Activated naive CD8-positive, alpha-beta T cell (primary cell): ENCODE measurements at regions not wholly inside any gene's neighbourhood (a gene's known extent, or its start where the extent isn't known, plus 50 kb on each side); places are given as distances from the start of the nearest gene placed in this dataset.

Experiments
- H3K27ac Mint-ChIP-seq: one replicate; pipeline ENCODE4 v1.8.0; 2021; ENCODE audit warnings: mixed read lengths
- H3K27me3 Mint-ChIP-seq: one replicate; pipeline ENCODE4 v1.8.0; 2021; ENCODE audit warnings: mixed read lengths
- H3K36me3 Mint-ChIP-seq: one replicate; pipeline ENCODE4 v1.8.0; 2021; ENCODE audit warnings: mixed read lengths
- H3K4me1 Mint-ChIP-seq: one replicate; pipeline ENCODE4 v1.8.0; 2021; ENCODE audit warnings: low read depth, mixed read lengths
- H3K4me3 Mint-ChIP-seq: one replicate; pipeline ENCODE4 v1.8.0; 2021; ENCODE audit warnings: mild to moderate bottlenecking, mixed read lengths
- H3K9me3 Mint-ChIP-seq: one replicate; pipeline ENCODE4 v1.8.0; 2021; ENCODE audit warnings: low read depth, mixed read lengths

DNA sequence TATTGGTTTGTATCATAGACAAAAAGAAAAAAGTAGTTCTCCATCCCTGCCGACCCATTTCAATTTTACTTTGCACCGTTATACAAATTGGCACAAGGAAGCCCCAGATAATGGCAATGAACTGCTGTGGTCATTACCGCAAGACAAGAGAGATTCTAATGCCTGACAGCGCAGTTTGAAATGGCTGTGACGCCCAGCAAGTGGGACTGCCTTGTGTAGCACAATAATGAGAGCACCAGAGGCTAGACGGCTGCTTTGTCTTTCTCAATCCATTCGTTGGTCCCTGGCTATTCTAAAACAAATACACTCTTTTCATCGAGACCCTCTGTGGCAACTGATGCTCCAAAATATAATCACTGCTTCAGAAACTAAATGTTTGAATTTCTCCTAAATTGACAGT lies 192.4 kb upstream of the NEIL3 start:
- H3K27ac Mint-ChIP-seq: no peak overlapping the region
- no peaks in the 10 kb centered on the region for H3K27me3 Mint-ChIP-seq
- no peaks in the 10 kb centered on the region for H3K4me1 Mint-ChIP-seq
- H3K9me3 Mint-ChIP-seq: peaks cover 9% of the 10 kb centered on the region
- H3K36me3 Mint-ChIP-seq: no peaks in the 10 kb centered on the region
- no peak overlapping the region for H3K4me3 Mint-ChIP-seq

DNA sequence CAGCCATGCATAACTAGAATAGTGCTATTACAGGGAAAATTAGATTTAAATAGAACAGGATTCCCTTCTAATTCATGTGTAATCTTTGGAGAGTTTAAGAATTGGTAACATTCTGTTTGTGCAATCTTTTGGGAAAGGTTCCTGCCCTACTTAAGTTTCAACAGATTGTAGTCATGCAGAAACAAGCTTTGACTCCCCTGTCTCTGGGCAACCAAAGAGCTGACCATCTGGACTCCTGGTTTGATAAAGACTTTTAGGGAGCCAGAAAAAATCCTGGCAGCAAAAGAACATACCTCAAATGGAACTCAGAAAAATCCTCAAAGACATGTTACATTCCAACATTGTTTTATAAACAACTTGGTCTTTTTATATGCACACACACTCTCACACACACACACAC lies 191.1 kb upstream of the NEIL3 start:
- Mint-ChIP-seq H3K4me3 (no peak overlapping the region), H3K27ac (no peak overlapping the region), H3K9me3 (peaks cover 3% of the 10 kb centered on the region), H3K27me3 (no peaks in the 10 kb centered on the region), H3K36me3 (no peaks in the 10 kb centered on the region), H3K4me1 (no peaks in the 10 kb centered on the region)

DNA sequence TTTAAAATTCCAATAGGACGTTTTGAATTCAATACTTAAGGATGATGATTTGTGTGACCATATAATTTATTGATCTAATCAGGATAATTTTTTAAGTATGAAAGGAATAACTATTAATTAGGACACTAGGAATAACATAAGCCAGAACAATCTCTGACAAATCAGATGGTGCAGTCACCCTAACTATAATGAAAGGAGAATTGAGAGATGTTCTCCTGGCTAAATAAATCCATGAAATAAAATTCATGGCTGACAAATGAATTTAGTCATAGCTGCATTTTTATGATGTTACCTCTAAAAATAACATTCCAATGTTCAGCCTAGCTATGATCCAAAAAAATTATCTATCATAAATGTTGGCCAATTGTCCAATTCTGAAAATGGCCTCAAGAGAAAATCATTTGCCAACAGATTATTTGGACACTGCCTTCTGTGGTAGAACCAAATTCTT lies 190.6 kb upstream of the NEIL3 start:
- Mint-ChIP-seq H3K9me3 (peaks cover 3% of the 10 kb centered on the region), H3K36me3 (no peaks in the 10 kb centered on the region), H3K27me3 (no peaks in the 10 kb centered on the region), H3K4me1 (no peaks in the 10 kb centered on the region), H3K27ac (no peak overlapping the region), H3K4me3 (no peak overlapping the region)

DNA sequence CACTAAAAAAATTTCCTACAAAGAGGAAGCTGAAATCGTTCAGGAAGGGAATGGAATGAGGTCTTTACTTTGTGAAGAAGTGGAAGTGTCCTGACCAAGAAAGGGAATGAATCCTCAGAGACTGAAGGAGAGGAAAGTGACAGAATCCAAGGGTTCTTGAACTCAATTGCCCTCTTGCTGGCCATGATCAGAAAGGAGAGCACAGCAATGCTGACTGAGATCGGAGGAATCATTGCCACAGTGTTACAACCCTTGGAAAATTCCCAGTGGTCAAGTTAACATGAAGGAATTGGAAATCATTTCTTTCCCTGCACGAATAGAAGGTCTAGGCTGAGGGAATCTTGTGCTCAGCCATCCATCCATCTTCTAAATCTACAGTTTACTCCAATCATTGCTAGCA lies 190.0 kb upstream of the NEIL3 start:
- H3K4me3 Mint-ChIP-seq: no peak overlapping the region
- no peaks in the 10 kb centered on the region for H3K36me3 Mint-ChIP-seq
- H3K4me1 Mint-ChIP-seq: no peaks in the 10 kb centered on the region
- H3K27me3 Mint-ChIP-seq: no peaks in the 10 kb centered on the region
- H3K27ac Mint-ChIP-seq: no peak overlapping the region
- peaks cover 3% of the 10 kb centered on the region for H3K9me3 Mint-ChIP-seq

DNA sequence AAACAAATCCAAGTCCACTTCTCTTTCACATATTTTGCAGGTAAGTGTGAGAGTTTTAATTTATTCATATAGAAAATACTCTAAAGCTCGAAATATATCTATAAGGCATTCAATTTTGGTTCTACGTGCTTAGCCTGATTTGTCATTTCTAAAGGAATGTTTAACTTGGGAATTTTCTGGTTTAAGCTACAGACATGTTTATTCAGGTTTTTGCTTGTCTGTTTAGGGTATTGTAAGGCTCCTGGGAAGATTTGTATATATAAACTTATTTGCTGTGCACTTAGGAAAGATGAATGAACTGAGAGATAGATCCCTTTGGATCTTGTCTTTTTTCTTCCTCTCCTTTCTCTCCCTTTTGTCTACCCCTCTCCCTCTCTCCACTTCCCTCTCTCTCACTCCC lies 185.9 kb upstream of the NEIL3 start:
- no peaks in the 10 kb centered on the region for H3K4me1 Mint-ChIP-seq
- no peaks in the 10 kb centered on the region for H3K36me3 Mint-ChIP-seq
- peaks cover 13% of the 10 kb centered on the region for H3K9me3 Mint-ChIP-seq
- no peak overlapping the region for H3K27ac Mint-ChIP-seq
- no peaks in the 10 kb centered on the region for H3K27me3 Mint-ChIP-seq
- H3K4me3 Mint-ChIP-seq: no peak overlapping the region

DNA sequence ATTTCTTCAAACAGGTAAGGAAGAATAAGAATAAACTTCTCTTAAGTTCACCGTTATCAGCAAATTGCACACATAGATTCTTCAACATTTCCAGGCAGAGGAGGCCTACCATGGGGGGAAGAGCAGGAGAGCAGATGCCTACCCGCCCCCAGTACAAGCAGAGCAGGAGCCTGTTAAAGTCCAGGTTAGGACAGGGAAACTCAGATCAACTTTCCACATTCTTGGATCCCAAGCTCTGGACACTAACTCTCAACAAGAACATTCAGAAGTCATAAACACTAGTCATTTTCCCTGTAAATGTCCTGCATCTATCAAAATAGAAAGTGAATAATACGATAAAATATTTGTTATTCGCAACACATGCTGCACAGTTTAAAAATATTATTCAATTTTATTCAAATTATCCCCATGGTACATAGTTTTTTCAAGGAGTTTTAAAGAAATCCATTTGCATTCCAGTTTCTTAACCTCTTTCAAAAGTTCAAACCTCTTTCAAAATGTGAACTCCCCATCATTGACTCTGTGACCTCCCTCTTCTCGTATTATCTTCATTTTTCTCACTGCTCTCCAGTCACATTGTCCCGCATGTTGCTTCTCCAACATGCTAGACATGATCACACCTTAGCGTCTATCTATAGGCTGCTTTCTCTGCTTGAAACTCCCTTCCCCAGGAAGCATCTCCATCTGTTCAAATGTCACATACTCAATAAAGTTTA lies 185.2 kb upstream of the NEIL3 start:
- Mint-ChIP-seq H3K4me3 (no peak overlapping the region), H3K9me3 (peaks cover 17% of the 10 kb centered on the region), H3K36me3 (no peaks in the 10 kb centered on the region), H3K27ac (no peak overlapping the region), H3K4me1 (no peaks in the 10 kb centered on the region), H3K27me3 (no peaks in the 10 kb centered on the region)

DNA sequence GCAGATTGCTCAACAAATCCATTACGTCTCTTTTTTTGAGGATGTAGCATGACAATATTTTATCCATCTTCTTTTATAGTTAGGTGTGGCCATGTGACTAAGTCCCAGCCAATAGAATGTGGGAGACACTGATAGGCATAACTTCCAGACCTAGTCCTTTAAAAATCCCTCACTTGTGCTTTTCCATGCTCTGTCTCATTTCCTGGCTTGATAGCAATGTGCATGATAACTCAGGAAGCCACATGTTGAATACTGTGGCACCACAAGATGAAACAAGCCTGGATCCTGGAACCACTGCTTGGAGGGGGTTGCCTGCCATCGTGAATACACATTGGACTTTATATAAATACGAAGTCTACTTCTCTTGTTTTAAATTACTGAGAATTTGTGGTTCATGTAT lies 184.0 kb upstream of the NEIL3 start:
- Mint-ChIP-seq H3K9me3 (peaks cover 23% of the 10 kb centered on the region), H3K27ac (no peak overlapping the region), H3K36me3 (no peaks in the 10 kb centered on the region), H3K4me3 (no peak overlapping the region), H3K27me3 (no peaks in the 10 kb centered on the region), H3K4me1 (no peaks in the 10 kb centered on the region)

DNA sequence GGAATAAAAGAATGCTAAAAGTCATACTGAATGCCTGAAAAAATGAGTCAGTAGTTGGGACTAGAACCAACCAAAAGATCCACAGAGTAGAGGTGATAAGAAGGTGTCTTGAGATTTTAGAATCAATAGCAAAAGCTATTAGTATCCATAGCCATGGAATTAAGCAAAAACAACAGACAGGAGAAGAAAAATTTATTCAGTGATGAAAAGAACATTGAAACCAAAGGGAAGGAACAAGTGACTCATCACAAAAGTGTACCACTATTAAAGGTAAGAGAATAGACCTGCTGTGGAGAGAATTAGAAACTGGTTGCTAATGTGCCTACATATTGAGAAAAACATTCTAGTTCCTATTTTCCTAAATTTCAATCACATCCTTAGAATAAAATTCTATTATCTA lies 182.0 kb upstream of the NEIL3 start:
- Mint-ChIP-seq H3K27me3 (no peaks in the 10 kb centered on the region), H3K4me1 (no peaks in the 10 kb centered on the region), H3K27ac (no peak overlapping the region), H3K36me3 (no peaks in the 10 kb centered on the region), H3K9me3 (peaks cover 22% of the 10 kb centered on the region), H3K4me3 (no peak overlapping the region)

DNA sequence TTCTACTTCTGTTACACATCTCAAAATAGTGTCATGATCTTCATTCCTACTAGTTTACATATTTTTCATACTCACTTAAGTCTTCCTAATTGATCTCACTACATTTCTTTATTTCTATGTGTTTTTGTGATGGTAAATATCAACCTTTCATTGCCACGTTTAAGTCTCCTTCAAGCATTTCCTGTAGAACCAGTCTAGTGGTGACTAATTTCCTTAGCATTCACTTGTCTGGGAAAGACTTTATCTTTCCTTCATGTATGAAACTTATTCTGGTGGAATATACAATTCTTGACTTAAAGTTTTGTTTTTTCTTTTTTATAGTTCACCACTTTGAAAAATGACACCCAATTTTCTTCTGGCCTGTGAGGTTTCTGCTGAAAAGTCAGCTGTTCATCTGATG lies 181.4 kb upstream of the NEIL3 start:
- Mint-ChIP-seq H3K9me3 (peaks cover 22% of the 10 kb centered on the region), H3K27me3 (no peaks in the 10 kb centered on the region), H3K36me3 (no peaks in the 10 kb centered on the region), H3K27ac (no peak overlapping the region), H3K4me1 (no peaks in the 10 kb centered on the region), H3K4me3 (no peak overlapping the region)

DNA sequence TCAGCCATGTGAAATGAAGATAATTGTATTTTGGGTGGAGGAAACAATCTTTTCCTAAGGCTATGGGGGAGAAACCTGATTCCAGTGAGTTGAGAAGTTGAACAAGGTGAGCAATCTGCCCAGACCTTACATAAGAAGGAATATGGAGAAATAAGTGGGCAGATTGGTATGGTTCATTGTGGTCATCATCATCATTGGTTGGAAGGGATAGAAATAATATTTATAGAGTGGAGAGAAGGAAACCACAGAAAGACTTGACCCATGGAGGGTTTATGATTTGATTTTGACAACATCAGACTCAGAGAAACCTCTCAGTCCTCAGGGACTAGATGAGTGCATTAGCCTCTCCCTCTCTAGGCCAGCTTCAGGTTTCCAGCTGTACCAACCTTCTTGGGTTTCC lies 177.9 kb upstream of the NEIL3 start:
- H3K9me3 Mint-ChIP-seq: peaks cover 22% of the 10 kb centered on the region
- no peak overlapping the region for H3K4me3 Mint-ChIP-seq
- no peaks in the 10 kb centered on the region for H3K36me3 Mint-ChIP-seq
- H3K4me1 Mint-ChIP-seq: no peaks in the 10 kb centered on the region
- H3K27me3 Mint-ChIP-seq: no peaks in the 10 kb centered on the region
- H3K27ac Mint-ChIP-seq: no peak overlapping the region

DNA sequence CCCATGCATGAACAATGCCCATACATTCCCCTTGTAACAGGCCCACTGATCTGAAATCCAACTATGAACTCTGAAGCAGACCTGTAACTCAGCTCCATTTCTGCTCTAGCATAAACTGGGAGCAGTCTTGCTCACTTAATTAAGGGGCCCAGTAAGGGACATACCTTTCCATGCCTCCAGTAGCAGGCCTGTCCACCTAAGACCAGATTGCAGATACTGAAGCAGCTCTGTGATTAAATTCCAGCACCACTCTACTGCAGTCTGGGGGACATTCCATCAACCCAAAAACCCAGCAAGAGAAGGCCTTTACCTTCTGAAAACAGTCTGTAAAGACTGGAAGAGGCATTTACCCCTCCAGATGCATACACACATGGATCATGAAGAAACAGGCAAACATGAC lies 162.0 kb upstream of the NEIL3 start:
- Mint-ChIP-seq H3K4me1 (no peaks in the 10 kb centered on the region), H3K36me3 (no peaks in the 10 kb centered on the region), H3K27me3 (no peaks in the 10 kb centered on the region), H3K27ac (no peak overlapping the region), H3K9me3 (no peaks in the 10 kb centered on the region), H3K4me3 (no peak overlapping the region)

DNA sequence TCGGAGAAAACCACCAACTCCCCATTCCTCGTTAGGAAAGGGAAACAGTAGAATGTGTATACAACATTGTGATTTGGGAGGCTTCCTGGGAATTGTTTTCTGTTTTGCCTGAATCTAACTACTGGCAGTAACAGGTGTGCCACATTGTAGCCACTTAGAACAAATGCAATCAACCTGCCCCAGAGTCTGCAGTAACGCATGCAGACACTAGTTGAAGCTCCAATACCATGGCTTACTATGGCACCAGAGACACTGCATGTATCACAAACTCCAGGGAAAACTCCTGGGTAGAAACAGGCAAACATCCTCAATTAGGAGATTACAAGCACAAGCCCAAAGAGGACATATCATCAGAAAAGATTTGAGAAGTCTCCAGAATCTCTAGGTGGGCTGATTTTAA lies 154.2 kb upstream of the NEIL3 start:
- Mint-ChIP-seq H3K27me3 (peaks cover 1% of the 10 kb centered on the region), H3K36me3 (no peaks in the 10 kb centered on the region), H3K9me3 (no peaks in the 10 kb centered on the region), H3K4me3 (no peak overlapping the region), H3K27ac (no peak overlapping the region), H3K4me1 (no peaks in the 10 kb centered on the region)

DNA sequence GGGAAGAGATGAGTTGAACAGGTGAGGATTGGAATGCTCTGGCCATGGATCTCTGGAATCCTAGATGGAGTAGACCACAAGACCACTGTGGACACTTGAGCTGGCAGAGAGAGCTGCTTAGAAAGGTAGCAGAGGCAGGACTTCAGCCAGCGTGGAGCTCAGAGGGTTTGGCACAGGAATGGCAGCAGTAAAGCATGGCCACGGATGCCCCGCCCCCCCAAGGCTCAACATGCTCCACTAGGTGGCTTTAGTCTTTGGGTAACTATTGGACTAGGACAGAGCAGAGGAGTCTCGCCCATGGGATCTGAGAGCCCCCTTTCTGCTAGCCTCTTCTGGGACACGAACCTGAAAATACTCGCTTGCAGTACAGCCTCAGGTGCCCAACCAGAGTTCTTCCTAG lies 150.1 kb upstream of the NEIL3 start:
- peaks cover 1% of the 10 kb centered on the region for H3K27me3 Mint-ChIP-seq
- no peaks in the 10 kb centered on the region for H3K36me3 Mint-ChIP-seq
- H3K4me3 Mint-ChIP-seq: no peak overlapping the region
- no peaks in the 10 kb centered on the region for H3K9me3 Mint-ChIP-seq
- H3K27ac Mint-ChIP-seq: no peak overlapping the region
- no peaks in the 10 kb centered on the region for H3K4me1 Mint-ChIP-seq

DNA sequence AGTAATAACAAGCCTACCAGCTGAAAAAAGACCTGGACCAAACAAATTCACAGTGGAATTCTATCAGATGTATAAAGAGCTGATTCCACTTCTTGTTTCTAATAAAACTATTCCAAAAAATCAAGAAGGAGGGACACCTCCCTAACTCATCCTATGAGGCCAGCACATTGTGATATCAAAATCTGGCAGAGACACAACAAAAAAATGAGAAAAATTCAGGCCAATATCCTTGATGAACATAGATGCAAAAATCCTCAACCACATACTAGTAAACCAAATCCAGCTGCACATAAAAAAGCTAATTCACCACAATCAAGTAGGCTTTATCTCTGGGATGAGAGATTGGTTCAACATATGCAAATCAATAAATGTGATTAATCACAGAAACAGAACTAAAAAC lies 147.9 kb upstream of the NEIL3 start:
- Mint-ChIP-seq H3K9me3 (no peaks in the 10 kb centered on the region), H3K4me1 (no peaks in the 10 kb centered on the region), H3K27ac (no peak overlapping the region), H3K36me3 (no peaks in the 10 kb centered on the region), H3K27me3 (peaks cover 1% of the 10 kb centered on the region), H3K4me3 (no peak overlapping the region)

DNA sequence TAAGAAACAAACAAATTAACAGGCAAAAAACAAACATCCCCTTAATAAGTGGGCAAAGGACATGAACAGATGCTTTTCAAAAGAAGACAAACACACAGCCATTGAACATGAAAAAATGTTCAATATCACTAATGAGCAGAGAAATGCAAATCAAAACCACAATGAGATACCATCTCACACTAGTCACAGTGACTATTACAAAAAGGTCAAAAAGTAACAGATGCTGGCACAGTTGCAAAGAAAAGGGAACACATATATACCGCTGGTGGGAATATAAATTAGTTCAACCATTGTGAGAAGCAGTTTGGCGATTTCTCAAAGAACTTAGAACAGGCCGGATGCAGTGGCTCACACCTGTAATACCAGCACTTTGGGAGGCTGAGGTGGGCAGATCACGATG lies 146.1 kb upstream of the NEIL3 start:
- Mint-ChIP-seq H3K27ac (no peak overlapping the region), H3K4me1 (no peaks in the 10 kb centered on the region), H3K36me3 (no peaks in the 10 kb centered on the region), H3K27me3 (no peaks in the 10 kb centered on the region), H3K9me3 (no peaks in the 10 kb centered on the region), H3K4me3 (no peak overlapping the region)

DNA sequence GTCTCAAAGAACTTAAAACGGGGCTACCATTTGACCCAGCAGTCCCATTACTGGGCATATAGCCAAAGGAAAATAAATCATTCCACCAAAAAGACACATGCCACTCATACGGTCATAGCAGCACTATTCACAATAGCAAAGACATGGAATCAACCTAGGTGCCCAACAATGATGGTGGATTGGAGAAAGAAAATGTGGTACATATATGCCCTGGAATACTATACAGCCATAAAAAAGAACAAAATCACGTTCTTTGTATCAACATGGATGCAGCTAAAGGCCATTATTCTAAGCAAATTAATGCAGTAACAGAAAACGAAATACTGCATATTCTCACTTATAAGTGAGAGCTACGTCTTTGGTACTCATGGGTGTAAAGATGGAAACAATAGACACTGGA lies 138.1 kb upstream of the NEIL3 start:
- H3K9me3 Mint-ChIP-seq: peaks cover 5% of the 10 kb centered on the region

More for the DNA sequence above, 138.1 kb upstream of the NEIL3 start:
- H3K27ac Mint-ChIP-seq: no peak overlapping the region
- no peaks in the 10 kb centered on the region for H3K27me3 Mint-ChIP-seq
- no peak overlapping the region for H3K4me3 Mint-ChIP-seq
- H3K36me3 Mint-ChIP-seq: no peaks in the 10 kb centered on the region
- H3K4me1 Mint-ChIP-seq: no peaks in the 10 kb centered on the region
